IMR-90 (cell line): ENCODE measurements at regions not wholly inside any gene's neighbourhood (a gene's known extent, or its start where the extent isn't known, plus 50 kb on each side); places are given as distances from the start of the nearest gene placed in this dataset.

ENCODE experiments used
- ATAC-seq: fragments of 200-7000 bp; cut with Tn5 transposase; 2 replicates; pipeline ENCODE4 v1.9.1; 2020; ENCODE audit warnings: low read depth, mild to moderate bottlenecking, moderate library complexity
- BruUV-seq: library from RNA; stranded (reverse); fragments of 400-500 nt; replicated peaks from 2 replicates; lab custom pipeline; 2021; lab: Mats Ljungman, UMichigan
- CTCF ChIA-PET: fragments of 300-600 bp; formaldehyde crosslinking; extraction: SDS; loops from one replicate; lab custom pipeline; 2021; ENCODE audit warnings: antibody characterized with exemption; lab: Yijun Ruan, JAX
- POLR2A ChIA-PET: fragments of 300-600 bp; sonication (Branson Sonifier 250); formaldehyde crosslinking; loops from one replicate; lab custom pipeline; 2022; ENCODE audit warnings: antibody characterized with exemption; ENCODE audit not compliant: unreplicated experiment; lab: Charles Lee
- DNase-seq: peaks from one replicate; pipeline ENCODE4 v3.0.0; 2013
- H2AFZ ChIP-seq: replicated peaks from 2 replicates; pipeline ENCODE3; 2013; ENCODE audit warnings: low read length, mild to moderate bottlenecking; ENCODE audit not compliant: poor library complexity
- H2AK5ac ChIP-seq: 2 replicates; pipeline ENCODE4 v1.6.1; 2013; ENCODE audit warnings: low read depth, low read length, inconsistent platforms
- H2AK9ac ChIP-seq: replicated peaks from 2 replicates; pipeline ENCODE3; 2013; ENCODE audit warnings: mild to moderate bottlenecking, low read depth, low read length, moderate library complexity; ENCODE audit not compliant: poor library complexity
- H2BK120ac ChIP-seq: 2 replicates; pipeline ENCODE4 v1.6.1; 2013; ENCODE audit warnings: low read depth, low read length, inconsistent platforms
- H2BK15ac ChIP-seq: 3 replicates; pipeline ENCODE4 v1.6.1; 2013; ENCODE audit warnings: low read depth, low read length, inconsistent platforms
- H2BK20ac ChIP-seq: 2 replicates; pipeline ENCODE4 v1.6.1; 2013; ENCODE audit warnings: low read depth, mild to moderate bottlenecking, inconsistent platforms, low read length, moderate library complexity
- H2BK5ac ChIP-seq: 2 replicates; pipeline ENCODE4 v1.6.1; 2013; ENCODE audit warnings: mild to moderate bottlenecking, low read depth, low read length, inconsistent platforms; ENCODE audit not compliant: poor library complexity, severe bottlenecking
- H3K14ac ChIP-seq: replicated peaks from 2 replicates; pipeline ENCODE4 v1.6.1; 2013; ENCODE audit warnings: low read depth, low read length, inconsistent platforms
- H3K18ac ChIP-seq: 2 replicates; pipeline ENCODE4 v1.6.1; 2013; ENCODE audit warnings: low read depth, low read length, control low read depth
- H3K23ac ChIP-seq: 2 replicates; pipeline ENCODE4 v1.6.1; 2013; ENCODE audit warnings: low read depth, low read length, inconsistent platforms
- H3K27ac ChIP-seq: 2 replicates; pipeline ENCODE4 v1.5.1; 2013; ENCODE audit warnings: mild to moderate bottlenecking, control low read depth, low read length; ENCODE audit not compliant: insufficient read depth
- H3K27me3 ChIP-seq: 2 replicates; pipeline ENCODE4 v1.6.1; 2013; ENCODE audit warnings: low read length; ENCODE audit not compliant: control insufficient read depth, insufficient read depth
- H3K36me3 ChIP-seq: 2 replicates; pipeline ENCODE4 v1.6.1; 2013; ENCODE audit warnings: low read length, mixed read lengths; ENCODE audit not compliant: control insufficient read depth, insufficient read depth
- H3K4ac ChIP-seq: 2 replicates; pipeline ENCODE4 v1.6.1; 2013; ENCODE audit warnings: low read depth, low read length, inconsistent platforms
- H3K4me1 ChIP-seq: 2 replicates; pipeline ENCODE4 v1.6.1; 2013; ENCODE audit warnings: low read length, mixed read lengths; ENCODE audit not compliant: control insufficient read depth, insufficient read depth
- H3K4me2 ChIP-seq: 2 replicates; pipeline ENCODE4 v1.6.1; 2013; ENCODE audit warnings: low read depth, mild to moderate bottlenecking, control low read depth, low read length, moderate library complexity
- H3K4me3 ChIP-seq: 2 replicates; pipeline ENCODE4 v1.5.1; 2013; ENCODE audit warnings: low read depth, mild to moderate bottlenecking, control low read depth, low read length, moderate library complexity; ENCODE audit not compliant: insufficient read depth
- H3K56ac ChIP-seq: 2 replicates; pipeline ENCODE4 v1.6.1; 2013; ENCODE audit warnings: low read length, inconsistent platforms; ENCODE audit not compliant: insufficient read depth; ENCODE audit errors: extremely low read depth
- H3K79me1 ChIP-seq, 2 experiments: 2 replicates each; pipeline ENCODE4 v1.6.1; 2013; ENCODE audit warnings: low read length in 2 of 2, inconsistent platforms in 1 of 2, low read depth in 1 of 2
- H3K9ac ChIP-seq: 2 replicates; pipeline ENCODE4 v1.6.1; 2013; ENCODE audit warnings: low read depth, low read length, control low read depth
- H3K9me1 ChIP-seq: 2 replicates; pipeline ENCODE4 v1.6.1; 2013; ENCODE audit warnings: low read length, inconsistent platforms; ENCODE audit not compliant: insufficient read depth
- H3K9me3 ChIP-seq: 2 replicates; pipeline ENCODE4 v1.6.1; 2013; ENCODE audit warnings: low read length; ENCODE audit not compliant: control insufficient read depth, insufficient read depth
- H4K20me1 ChIP-seq: 2 replicates; pipeline ENCODE4 v1.6.1; 2013; ENCODE audit warnings: low read length, inconsistent platforms; ENCODE audit not compliant: insufficient read depth
- H4K5ac ChIP-seq: 2 replicates; pipeline ENCODE4 v1.6.1; 2013; ENCODE audit warnings: mild to moderate bottlenecking, low read depth, low read length, control low read depth
- H4K8ac ChIP-seq, 2 experiments: 2 replicates each; pipeline ENCODE4 v1.6.1; 2013; ENCODE audit warnings: low read depth in 2 of 2, low read length in 2 of 2, control low read depth in 1 of 2, inconsistent platforms in 1 of 2
- H4K91ac ChIP-seq: 2 replicates; pipeline ENCODE4 v1.6.1; 2013; ENCODE audit warnings: low read depth, low read length, inconsistent platforms; ENCODE audit not compliant: insufficient read depth
- MAFK ChIP-seq: IDR thresholded peaks from 2 replicates; pipeline ENCODE4 v1.6.1; 2012; ENCODE audit warnings: low read depth, low read length, improper control_type of control experiment
- WGBS, 2 experiments: methylation state at CpG; one replicate each; pipeline versions ENCODE4 v1.1.5 to v1.1.7; 2013; ENCODE audit warnings: missing lambda C conversion rate in 2 of 2; ENCODE audit not compliant: insufficient read length in 1 of 2; ENCODE audit errors: extremely low coverage in 2 of 2; 5-methylcytosine and 5-hydroxymethylcytosine counted together
- dilution Hi-C: fragments of 300-500 bp; cut with HindIII; formaldehyde crosslinking; loops from one replicate; pipeline ENCODE4 v1.14.3; 2018; ENCODE audit warnings: low sequenced_read_pairs; ENCODE audit not compliant: unreplicated experiment
- in situ Hi-C: fragments of 300-500 bp; cut with MboI; formaldehyde crosslinking; loops from 3 replicates; pipeline ENCODE4 v1.14.3; 2019; ENCODE audit warnings: low sequenced_read_pairs, inconsistent platforms, mixed read lengths
- intact Hi-C: fragments of 100-400 bp; cut with micrococcal nuclease; formaldehyde crosslinking; loops from 2 replicates; pipeline ENCODE4 v1.10.0; 2022

- Histone ChIP-seq H3K27ac (no peak overlapping the region), H3K23ac (no peak overlapping the region), H4K8ac (no peak overlapping the region), H2AK9ac (no peak overlapping the region), H3K18ac (no peak overlapping the region), H2AFZ (no peak overlapping the region), H3K27me3 (no peaks in the 10 kb centered on the region), H3K79me1 (no peaks in the 10 kb centered on the region), H2BK15ac (no peak overlapping the region), H2AK5ac (no peak overlapping the region), H3K4me1 (0 out of 2 replicates have a peak, but pooled peaks cover 2% of the 10 kb centered on the region), H2BK120ac (no peak overlapping the region), H4K5ac (no peak overlapping the region), H3K9me3 (no peaks in the 10 kb centered on the region), H3K14ac (no peak overlapping the region), H3K9ac (no peak overlapping the region), H2BK20ac (no peak overlapping the region), H3K4me3 (no peak overlapping the region), H3K4me2 (no peak overlapping the region), H3K56ac (no peak overlapping the region), H4K91ac (no peak overlapping the region), H3K9me1 (no peaks in the 10 kb centered on the region), H3K36me3 (no peaks in the 10 kb centered on the region), H2BK5ac (no peak overlapping the region), H4K20me1 (no peaks in the 10 kb centered on the region), H3K4ac (no peak overlapping the region)
- in situ Hi-C loops, result no loop called here
- POLR2A ChIA-PET, result no interaction called here
- no peak for TF ChIP-seq MAFK
- no peak for ATAC-seq
- no CpG with 5 or more reads among the region's 4 CpGs for WGBS, 2 experiments
- no TSS peak for BruUV-seq
- CTCF ChIA-PET, result no interaction called here
- dilution Hi-C loops, result no loop called here
- no peak for DNase-seq
- intact Hi-C loops, result no loop called here
These were observed 880.1 kb upstream of the INTU start for GRCh38 chr4:126752702-126753101.
